Peyer's patch (tissue), 4 donors: ENCODE measurements at regions not wholly inside any gene's neighbourhood (a gene's known extent, or its start where the extent isn't known, plus 50 kb on each side); places are given as distances from the start of the nearest gene placed in this dataset.

Source experiments
- DNase-seq, 3 donors: peaks; one replicate each; pipeline ENCODE4 v3.0.0-alpha.2; 2017 to 2019
- H3K27ac ChIP-seq, 4 donors: fragments of 200-600 bp; sonication (generic); one replicate each; pipeline ENCODE4 v1.5.1; 2016 to 2019
- H3K27me3 ChIP-seq, 2 donors: fragments of 200-600 bp; sonication (generic); one replicate each; pipeline ENCODE4 v1.5.1; 2019
- H3K36me3 ChIP-seq, 3 donors: fragments of 200-600 bp; sonication (generic); one replicate each; pipeline ENCODE4 v1.5.1; 2016 to 2019
- H3K4me1 ChIP-seq, 4 donors: fragments of 200-600 bp; sonication (generic); one replicate each; pipeline ENCODE4 v1.5.1; 2016 to 2019
- H3K4me3 ChIP-seq, 4 donors: fragments of 200-600 bp; sonication (generic); 1 replicate in 3 of 4; 2 replicates in 1 of 4; pipeline ENCODE4 v1.5.1; 2016 to 2019; ENCODE audit warnings: mild to moderate bottlenecking in 1 of 4
- H3K9me3 ChIP-seq, 4 donors: fragments of 200-600 bp; sonication (generic); one replicate each; pipeline ENCODE4 v1.5.1; 2016 to 2019; ENCODE audit warnings: mild to moderate bottlenecking in 1 of 4
- POLR2A ChIP-seq, 2 donors: fragments of 450-650 bp; IDR thresholded peaks; one replicate each; pipeline ENCODE4 v1.5.1; 2017; ENCODE audit warnings: antibody characterized with exemption in 2 of 2, mild to moderate bottlenecking in 2 of 2, moderate library complexity in 2 of 2
- TF ChIP-seq, protein P1 (sequence below), 6 experiments: fragments of 450-650 bp in 4 of 6; fragments of 200-600 bp in 2 of 6; sonication (generic) in 1 of 6; IDR thresholded peaks; one replicate each; pipeline ENCODE4 v1.5.1; 2017 to 2019; ENCODE audit warnings: antibody characterized with exemption in 6 of 6, mild to moderate bottlenecking in 3 of 6, moderate library complexity in 1 of 6

DNA sequence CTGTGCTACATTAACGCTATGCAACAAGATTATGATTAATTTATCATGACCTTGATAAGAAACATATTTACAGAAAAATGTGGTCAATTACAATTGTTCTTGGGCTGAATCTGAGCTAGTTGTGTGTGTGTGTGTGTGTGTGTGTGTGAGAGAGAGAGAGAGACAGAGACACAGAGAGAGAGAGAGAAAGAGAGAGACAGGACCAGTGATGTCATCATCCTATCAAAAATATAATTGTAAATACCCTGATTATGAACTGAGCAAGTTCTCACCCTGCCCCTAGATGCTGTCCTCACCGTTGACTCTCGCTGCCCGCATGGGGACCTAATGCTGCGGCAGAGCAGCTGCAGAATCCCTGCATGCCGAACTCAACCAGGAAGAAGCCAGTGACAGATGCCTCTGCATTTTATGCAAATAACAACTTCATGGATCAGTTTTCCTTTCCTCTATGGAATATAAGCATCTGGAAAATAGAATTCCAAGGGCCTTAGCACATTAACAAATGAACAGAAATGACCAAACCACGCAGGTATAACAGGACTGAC lies 512.5 kb downstream of the PLCL1 start:
- no peak for TF ChIP-seq POLR2A (IDR thresholded peaks at IDR 0.05)
- TF ChIP-seq, protein P1, sequence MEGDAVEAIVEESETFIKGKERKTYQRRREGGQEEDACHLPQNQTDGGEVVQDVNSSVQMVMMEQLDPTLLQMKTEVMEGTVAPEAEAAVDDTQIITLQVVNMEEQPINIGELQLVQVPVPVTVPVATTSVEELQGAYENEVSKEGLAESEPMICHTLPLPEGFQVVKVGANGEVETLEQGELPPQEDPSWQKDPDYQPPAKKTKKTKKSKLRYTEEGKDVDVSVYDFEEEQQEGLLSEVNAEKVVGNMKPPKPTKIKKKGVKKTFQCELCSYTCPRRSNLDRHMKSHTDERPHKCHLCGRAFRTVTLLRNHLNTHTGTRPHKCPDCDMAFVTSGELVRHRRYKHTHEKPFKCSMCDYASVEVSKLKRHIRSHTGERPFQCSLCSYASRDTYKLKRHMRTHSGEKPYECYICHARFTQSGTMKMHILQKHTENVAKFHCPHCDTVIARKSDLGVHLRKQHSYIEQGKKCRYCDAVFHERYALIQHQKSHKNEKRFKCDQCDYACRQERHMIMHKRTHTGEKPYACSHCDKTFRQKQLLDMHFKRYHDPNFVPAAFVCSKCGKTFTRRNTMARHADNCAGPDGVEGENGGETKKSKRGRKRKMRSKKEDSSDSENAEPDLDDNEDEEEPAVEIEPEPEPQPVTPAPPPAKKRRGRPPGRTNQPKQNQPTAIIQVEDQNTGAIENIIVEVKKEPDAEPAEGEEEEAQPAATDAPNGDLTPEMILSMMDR (IDR thresholded peaks at IDR 0.05), result no peak
- no peak for DNase-seq
- Histone ChIP-seq H3K36me3 (no peaks in the 10 kb centered on the region), H3K4me3 (no peak overlapping the region), H3K27ac (no peak overlapping the region), H3K9me3 (no peaks in the 10 kb centered on the region), H3K27me3 (no peaks in the 10 kb centered on the region), H3K4me1 (no peaks in the 10 kb centered on the region)

DNA sequence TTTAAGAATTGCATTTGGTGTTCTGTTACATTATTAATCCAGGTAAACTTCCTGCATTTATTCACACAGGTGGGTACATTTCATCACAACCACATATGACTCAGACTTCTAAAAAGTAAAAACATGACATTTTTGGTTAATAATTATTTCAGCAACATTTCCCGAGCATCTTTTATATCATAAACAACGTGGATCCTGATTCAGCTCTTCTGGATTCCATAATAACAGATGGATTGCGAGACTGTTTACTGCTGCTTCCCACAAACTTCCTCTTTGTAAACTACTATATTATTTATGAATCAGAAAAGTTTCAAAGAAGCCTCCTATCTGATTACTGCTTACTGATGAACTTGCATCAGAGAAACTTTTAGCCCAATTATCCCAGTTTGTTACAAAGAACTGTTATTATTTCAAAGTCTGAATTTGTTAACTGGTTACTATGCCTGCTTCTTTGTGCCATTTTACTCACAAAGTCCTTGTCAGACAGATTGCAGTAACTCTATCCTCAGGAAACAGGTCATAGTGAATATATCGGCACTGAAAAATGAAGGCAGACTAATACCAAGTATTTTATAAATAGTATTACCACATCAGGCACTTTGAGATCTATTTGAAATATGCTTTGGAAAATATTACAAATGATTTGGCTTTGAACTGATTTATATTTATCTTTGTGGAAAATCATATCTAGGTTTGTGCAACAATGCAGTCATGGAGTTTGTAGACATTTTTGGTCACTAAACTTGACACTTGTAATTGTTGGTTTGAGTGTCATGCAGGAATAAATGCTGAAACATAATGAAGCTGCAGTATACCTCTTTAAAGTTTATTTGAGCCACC lies 511.6 kb downstream of the PLCL1 start:
- no peak overlapping the region for H3K4me3 ChIP-seq
- H3K4me1 ChIP-seq, result no peaks in the 10 kb centered on the region
- no peak overlapping the region for H3K27ac ChIP-seq
- no peaks in the 10 kb centered on the region for H3K9me3 ChIP-seq
- TF ChIP-seq, protein P1 (IDR thresholded peaks at IDR 0.05), result no peak
- no peak for TF ChIP-seq POLR2A (IDR thresholded peaks at IDR 0.05)
- no peaks in the 10 kb centered on the region for H3K27me3 ChIP-seq
- H3K36me3 ChIP-seq, result no peaks in the 10 kb centered on the region
- DNase-seq, result no peak

DNA sequence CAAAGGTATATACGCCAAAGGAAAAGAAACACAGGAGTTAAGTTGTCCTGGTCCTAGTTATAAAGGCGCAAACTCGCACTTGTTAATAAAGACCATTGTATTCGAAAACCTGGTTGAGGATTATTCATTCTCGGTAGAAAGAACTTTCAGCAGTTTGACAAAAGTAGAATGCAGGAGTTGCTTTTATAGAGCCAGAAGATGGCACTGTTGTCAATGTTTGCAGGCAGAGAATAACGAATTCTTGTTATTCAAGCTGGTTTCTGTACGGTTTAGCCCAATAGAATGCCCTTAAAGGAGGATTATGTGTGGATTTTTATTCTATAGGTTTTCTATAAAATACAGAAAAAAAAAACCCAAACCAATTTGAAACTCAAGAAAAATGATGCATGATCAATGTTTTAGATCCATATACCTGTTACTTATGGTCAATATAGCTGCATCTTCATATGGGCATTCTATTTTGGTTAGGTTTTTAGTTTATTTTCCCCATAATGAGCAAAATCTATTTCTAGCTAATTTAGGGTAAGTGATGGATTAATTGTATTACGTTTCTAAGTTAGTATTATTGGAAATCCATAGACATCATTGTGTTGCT lies 510.3 kb downstream of the PLCL1 start:
- H3K4me3 ChIP-seq, result no peak overlapping the region
- no peak overlapping the region for H3K27ac ChIP-seq
- no peaks in the 10 kb centered on the region for H3K36me3 ChIP-seq
- DNase-seq, result no peak
- no peaks in the 10 kb centered on the region for H3K27me3 ChIP-seq
- H3K4me1 ChIP-seq, result no peaks in the 10 kb centered on the region
- H3K9me3 ChIP-seq, result no peaks in the 10 kb centered on the region
- TF ChIP-seq, protein P1 (IDR thresholded peaks at IDR 0.05), result peak in 4 of 6 experiments; percentile 53 to 84 (median 72)
- TF ChIP-seq POLR2A (IDR thresholded peaks at IDR 0.05), result no peak

DNA sequence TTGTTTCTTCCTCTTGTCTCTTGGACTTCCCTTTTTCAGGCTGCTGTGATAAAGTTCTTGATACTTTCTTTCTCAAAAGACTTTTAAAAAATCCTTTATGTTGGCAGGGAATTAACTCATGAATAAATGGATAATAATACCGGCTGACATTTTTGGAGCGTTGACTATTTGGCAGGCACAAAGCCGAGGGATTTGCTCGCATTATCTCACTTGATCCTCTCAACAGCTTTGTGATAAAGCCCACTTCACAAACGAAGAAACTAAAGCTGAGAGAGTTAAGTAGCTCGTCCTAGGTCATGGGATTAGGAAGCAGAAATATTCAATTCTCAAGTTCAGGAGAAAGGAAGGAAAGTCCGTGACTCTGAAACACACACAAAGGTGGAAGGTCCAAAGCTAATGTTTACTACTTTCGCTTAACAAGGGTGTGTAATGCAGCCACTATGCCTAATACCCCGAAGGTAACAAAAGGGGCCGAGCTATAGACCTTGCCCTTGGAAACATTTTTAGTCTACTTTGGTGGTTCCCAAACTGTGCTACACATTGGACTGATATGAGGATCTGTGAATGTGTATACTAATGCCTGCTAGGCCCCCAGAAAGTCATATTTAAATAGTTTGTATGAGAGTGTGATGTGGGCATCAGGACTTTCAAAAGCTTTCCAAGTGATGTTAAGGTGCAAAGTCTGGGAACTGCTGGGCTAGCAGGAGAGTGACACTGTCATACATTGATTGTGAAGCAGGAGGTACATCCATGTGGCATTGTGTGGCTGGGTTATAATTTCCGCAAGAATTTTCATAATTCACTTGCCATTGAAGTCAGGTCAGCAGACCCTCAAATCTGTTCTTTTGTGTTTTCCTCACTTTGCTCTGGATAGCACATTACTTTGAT lies 508.4 kb downstream of the PLCL1 start:
- Histone ChIP-seq H3K27ac (no peak overlapping the region), H3K4me3 (no peak overlapping the region), H3K27me3 (no peaks in the 10 kb centered on the region), H3K36me3 (no peaks in the 10 kb centered on the region), H3K9me3 (no peaks in the 10 kb centered on the region), H3K4me1 (no peaks in the 10 kb centered on the region)
- no peak for DNase-seq
- no peak for TF ChIP-seq POLR2A (IDR thresholded peaks at IDR 0.05)
- TF ChIP-seq, protein P1 (IDR thresholded peaks at IDR 0.05), result no peak

DNA sequence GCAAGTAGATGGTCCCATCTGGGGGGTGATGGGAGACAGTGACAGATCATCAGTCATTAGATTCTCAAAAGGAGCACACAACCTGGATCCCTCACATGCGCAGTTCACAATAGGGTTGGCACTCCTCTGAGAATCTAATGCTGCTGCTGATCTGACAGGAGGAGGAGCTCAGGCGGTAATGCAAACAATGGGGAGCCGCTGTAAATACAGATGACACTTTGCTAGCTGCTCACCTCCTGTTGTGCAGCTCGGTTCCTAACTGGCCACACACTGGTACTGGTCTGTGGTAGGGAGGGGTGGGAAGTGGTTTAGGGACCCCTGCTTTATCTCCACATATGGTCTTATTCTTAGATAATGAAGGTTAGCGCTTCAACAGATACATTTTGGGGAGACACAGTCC lies 506.6 kb downstream of the PLCL1 start:
- Histone ChIP-seq H3K4me3 (no peak overlapping the region), H3K27me3 (no peaks in the 10 kb centered on the region), H3K4me1 (no peaks in the 10 kb centered on the region), H3K27ac (no peak overlapping the region), H3K9me3 (no peaks in the 10 kb centered on the region), H3K36me3 (no peaks in the 10 kb centered on the region)
- TF ChIP-seq POLR2A (IDR thresholded peaks at IDR 0.05), result no peak
- TF ChIP-seq, protein P1 (IDR thresholded peaks at IDR 0.05), result no peak
- no peak for DNase-seq
